HG02884 (cell line): ENCODE measurements at regions not wholly inside any gene's neighbourhood (a gene's known extent, or its start where the extent isn't known, plus 50 kb on each side); places are given as distances from the start of the nearest gene placed in this dataset.
"Not testable (repeated sequence)": the region's sequence is repeated elsewhere in the genome, so short reads cannot be mapped to it uniquely, and the experiment has no call there.

Experiments
- ATAC-seq: cut with Tn5 transposase; IDR thresholded peaks from one replicate; pipeline ENCODE4 v1.9.1; 2021; ENCODE audit warnings: mild to moderate bottlenecking, moderate library complexity; ENCODE audit not compliant: unreplicated experiment

- no peak for ATAC-seq
Measured at GRCh38 chr3:145188079-145188770, 972.8 kb downstream of the PLOD2 start.

- no peak for ATAC-seq
Measured at GRCh38 chr3:145190138-145190537, 970.8 kb downstream of the PLOD2 start.

GRCh38 chr3:145190761-145191160 lies 970.2 kb downstream of the PLOD2 start:
- no peak for ATAC-seq

GRCh38 chr3:145191543-145191942 lies 969.4 kb downstream of the PLOD2 start:
- no peak for ATAC-seq

- no peak for ATAC-seq
Measured at GRCh38 chr3:145197051-145197820, 963.7 kb downstream of the PLOD2 start.

GRCh38 chr3:145197821-145198220 lies 963.2 kb downstream of the PLOD2 start:
- ATAC-seq: no peak

GRCh38 chr3:145209561-145209960 lies 951.4 kb downstream of the PLOD2 start:
- ATAC-seq: no peak

GRCh38 chr3:145219355-145220235 lies 941.4 kb downstream of the PLOD2 start:
- no peak for ATAC-seq

- ATAC-seq: no peak
Measured at GRCh38 chr3:145224886-145225285, 936.1 kb downstream of the PLOD2 start.

GRCh38 chr3:145243875-145244274 lies 917.1 kb downstream of the PLOD2 start:
- no peak for ATAC-seq

- ATAC-seq: no peak
Measured at GRCh38 chr3:145244327-145244726, 916.7 kb downstream of the PLOD2 start.

- no peak for ATAC-seq
Measured at GRCh38 chr3:145246291-145246690, 914.7 kb downstream of the PLOD2 start.

GRCh38 chr3:145248928-145249327 lies 912.1 kb downstream of the PLOD2 start:
- ATAC-seq: no peak

GRCh38 chr3:145251311-145251710 lies 909.7 kb downstream of the PLOD2 start:
- ATAC-seq: no peak

- ATAC-seq: not testable (repeated sequence)
Measured at GRCh38 chr3:145257967-145258366, 903.0 kb downstream of the PLOD2 start.

GRCh38 chr3:145259166-145259880 lies 901.7 kb downstream of the PLOD2 start:
- ATAC-seq: no peak

- not testable (repeated sequence) for ATAC-seq
Measured at GRCh38 chr3:145263458-145263857, 897.5 kb downstream of the PLOD2 start.

GRCh38 chr3:145266368-145266767 lies 894.6 kb downstream of the PLOD2 start:
- ATAC-seq: no peak

GRCh38 chr3:145269106-145269505 lies 891.9 kb downstream of the PLOD2 start:
- no peak for ATAC-seq

GRCh38 chr3:145272684-145273083 lies 888.3 kb downstream of the PLOD2 start:
- ATAC-seq: no peak

- no peak for ATAC-seq
Measured at GRCh38 chr3:145282505-145282904, 878.5 kb downstream of the PLOD2 start.
